GM21528 (cell line): ENCODE measurements at regions not wholly inside any gene's neighbourhood (a gene's known extent, or its start where the extent isn't known, plus 50 kb on each side); places are given as distances from the start of the nearest gene placed in this dataset.
"Not testable (repeated sequence)": the region's sequence is repeated elsewhere in the genome, so short reads cannot be mapped to it uniquely, and the experiment has no call there.

Source experiments
- ATAC-seq: cut with Tn5 transposase; IDR thresholded peaks from one replicate; pipeline ENCODE4 v1.9.1; 2021; ENCODE audit warnings: mild to moderate bottlenecking, moderate library complexity; ENCODE audit not compliant: unreplicated experiment, low FRiP score

- ATAC-seq, result no peak
Observed at GRCh38 chr6:50899306-50899870, 80.7 kb downstream of the TFAP2B start.

GRCh38 chr6:50902260-50902659 lies 83.6 kb downstream of the TFAP2B start:
- no peak for ATAC-seq

GRCh38 chr6:50905297-50905696 lies 86.6 kb downstream of the TFAP2B start:
- ATAC-seq, result no peak

DNA sequence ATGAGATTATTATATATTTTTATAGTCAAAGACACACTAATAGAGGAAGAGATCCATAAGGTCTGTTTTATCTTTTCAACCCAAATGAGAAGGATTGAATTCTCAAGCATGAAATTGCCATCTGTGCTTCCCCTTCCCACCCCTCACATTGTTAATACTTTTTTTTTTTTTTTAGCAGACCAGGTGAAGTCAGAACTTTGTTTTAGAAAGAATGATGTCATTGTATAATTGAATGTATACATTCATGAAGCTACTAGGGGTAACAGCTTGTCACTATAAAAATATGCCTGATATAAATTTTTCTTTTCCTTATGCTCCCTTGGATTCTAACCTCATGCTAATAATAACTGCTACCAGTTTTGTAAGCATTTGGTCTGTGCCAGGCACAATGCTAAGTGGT lies 88.9 kb downstream of the TFAP2B start:
- no peak for ATAC-seq

DNA sequence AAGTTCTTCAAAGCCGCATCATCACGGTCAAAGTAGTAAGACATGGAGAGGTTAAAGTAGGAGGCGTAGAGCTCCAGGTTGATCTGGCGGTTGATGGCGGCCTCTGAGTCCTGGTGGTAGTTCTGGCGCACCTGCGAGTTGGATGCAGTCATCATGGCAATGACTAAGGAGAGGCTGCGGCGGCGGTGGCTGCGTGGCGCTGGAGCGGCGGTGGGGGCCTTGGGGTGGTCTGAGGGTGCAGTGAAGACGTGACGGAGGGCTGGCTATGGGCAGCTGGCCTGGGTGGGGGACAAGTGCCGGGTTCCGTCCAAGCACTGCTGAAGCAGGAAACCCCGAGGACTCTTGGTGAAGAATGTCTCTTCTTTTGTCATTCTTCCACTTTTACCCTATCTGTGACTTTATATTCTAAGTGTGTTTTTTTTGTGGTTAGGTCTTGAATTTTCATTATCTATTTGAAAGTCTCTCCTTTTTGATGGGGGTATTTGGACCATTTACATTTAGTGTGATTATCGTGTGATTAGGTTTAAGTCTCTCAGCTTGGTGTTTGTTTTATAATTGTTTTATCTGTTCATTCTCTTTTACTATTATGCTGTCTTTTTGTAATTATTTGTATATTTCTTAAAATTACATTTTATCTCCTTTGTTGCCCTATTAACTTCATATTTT lies 94.6 kb downstream of the TFAP2B start:
- no peak for ATAC-seq

- ATAC-seq, result not testable (repeated sequence)
Observed at GRCh38 chr6:50921378-50921777, 102.7 kb downstream of the TFAP2B start.

GRCh38 chr6:50921968-50922367 lies 103.3 kb downstream of the TFAP2B start:
- no peak for ATAC-seq

- no peak for ATAC-seq
Observed at GRCh38 chr6:50922579-50923525, 104.2 kb downstream of the TFAP2B start.

- ATAC-seq, result no peak
Observed at GRCh38 chr6:50924758-50925157, 106.1 kb downstream of the TFAP2B start.

DNA sequence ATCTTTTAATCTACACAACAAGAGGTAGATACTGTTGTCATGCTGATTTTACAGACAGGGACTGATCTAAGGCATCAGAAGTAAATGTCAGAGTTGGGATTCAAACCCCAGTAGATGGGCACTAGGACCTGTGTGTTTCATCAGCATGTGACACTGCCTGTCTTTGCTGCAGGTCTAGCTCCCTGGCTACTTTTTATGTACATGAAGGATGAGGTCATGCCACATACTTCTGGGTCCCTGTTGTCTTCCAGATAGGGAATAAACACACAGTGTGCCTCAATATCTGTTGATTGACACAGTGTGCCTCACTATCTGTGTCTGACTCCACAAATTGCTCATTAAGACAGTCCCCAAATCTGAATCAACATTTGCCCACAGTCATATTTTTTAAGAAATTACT lies 106.9 kb downstream of the TFAP2B start:
- ATAC-seq, result no peak

DNA sequence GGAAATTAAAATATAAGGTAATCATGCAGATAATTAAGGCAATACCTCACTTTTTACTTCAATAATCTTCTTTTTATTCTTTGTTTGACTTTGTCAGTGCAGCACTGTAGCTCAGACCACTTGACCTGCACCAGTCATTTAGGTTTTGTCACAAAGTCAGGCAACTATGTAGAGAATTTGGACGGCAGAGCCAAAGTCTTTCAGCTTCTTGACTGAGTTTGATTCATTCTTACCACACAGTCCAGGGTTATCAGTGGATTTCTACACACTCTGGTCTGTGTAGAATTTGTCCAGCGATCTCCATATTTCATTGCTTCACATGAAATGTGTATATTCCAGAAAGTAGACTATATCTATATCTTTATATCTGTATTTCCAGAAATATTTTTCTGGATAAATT lies 107.3 kb downstream of the TFAP2B start:
- no peak for ATAC-seq

DNA sequence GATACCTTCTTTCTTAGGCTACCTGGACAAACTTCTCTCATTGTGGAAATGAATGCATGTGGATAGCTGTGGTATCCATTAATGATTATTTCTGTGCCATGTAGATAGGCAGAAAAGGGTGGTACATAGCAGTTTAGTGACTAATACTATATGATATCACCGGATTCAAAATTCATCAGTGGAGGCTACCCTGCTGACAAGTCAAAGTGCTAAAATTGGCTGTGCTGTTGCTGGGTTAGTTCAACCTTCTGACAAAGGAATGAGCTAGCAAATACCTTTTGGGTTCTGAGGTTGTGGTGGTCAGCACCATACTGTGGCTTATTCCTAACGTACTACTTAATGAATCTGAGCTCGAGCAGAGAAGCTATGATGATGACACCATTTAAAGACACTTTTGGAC lies 109.1 kb downstream of the TFAP2B start:
- no peak for ATAC-seq

DNA sequence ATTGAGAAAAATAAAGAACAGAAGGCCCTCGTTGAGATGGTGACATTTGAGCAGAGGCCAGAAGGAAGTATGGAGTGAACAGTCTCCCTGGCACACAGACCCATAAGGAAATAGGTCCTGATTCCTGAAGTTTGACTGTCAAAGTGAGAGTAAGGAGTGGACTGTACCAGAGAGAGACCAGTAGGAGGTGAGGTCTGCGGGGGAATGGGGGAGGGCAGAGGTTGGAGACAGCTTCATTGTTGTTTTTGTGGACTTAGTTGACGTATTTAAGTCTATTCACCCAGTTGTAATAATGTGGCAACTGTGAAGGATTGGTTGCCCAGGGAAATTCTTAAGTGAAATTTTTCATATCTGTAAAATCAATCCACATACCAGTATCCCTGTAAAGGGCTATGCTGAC lies 110.7 kb downstream of the TFAP2B start:
- no peak for ATAC-seq

GRCh38 chr6:50935442-50935841 lies 116.8 kb downstream of the TFAP2B start:
- ATAC-seq, result no peak

DNA sequence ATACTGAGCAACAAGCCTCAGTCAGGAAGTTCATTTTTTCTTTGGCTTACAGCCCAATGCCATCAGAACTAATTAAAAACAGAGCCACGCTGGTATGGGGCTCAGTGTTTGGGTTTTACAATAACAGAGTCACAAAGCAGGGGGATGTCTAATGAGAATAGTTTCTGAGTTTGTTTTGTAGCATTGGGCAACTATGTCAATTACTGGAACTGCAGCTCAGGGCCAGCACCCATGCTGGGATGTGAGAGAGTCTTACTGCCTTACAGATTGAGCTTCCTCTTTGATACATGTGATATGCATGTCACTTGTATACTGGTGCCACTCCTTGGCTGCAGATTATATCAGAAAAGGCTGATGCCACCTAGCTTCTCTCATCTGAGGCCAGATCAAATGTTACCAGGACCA lies 117.6 kb downstream of the TFAP2B start:
- no peak for ATAC-seq

- no peak for ATAC-seq
Observed at GRCh38 chr6:50939931-50940330, 121.3 kb downstream of the TFAP2B start.

GRCh38 chr6:50945789-50946188 lies 127.1 kb downstream of the TFAP2B start:
- no peak for ATAC-seq

GRCh38 chr6:50952092-50952907 lies 133.6 kb downstream of the TFAP2B start:
- no peak for ATAC-seq

DNA sequence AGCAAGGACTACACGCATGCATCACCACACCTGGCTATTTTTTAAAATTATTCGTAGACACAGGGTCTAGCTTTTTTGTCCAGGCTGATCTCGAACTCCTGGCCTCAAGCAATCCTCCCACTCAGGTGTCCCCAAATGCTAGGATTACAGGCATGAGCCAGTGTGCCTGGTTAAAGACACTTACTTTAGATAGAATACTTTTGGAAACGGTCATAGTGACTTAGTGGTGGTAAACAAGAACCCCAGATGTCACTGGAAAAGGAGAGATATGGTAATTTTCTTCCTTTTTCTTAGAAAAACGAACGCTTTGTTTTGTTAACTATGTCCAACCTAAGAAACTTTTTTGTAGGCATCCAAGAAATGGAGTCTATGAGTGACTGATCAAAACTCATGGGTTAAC lies 137.3 kb downstream of the TFAP2B start:
- ATAC-seq, result no peak

GRCh38 chr6:50958148-50958697 lies 139.6 kb downstream of the TFAP2B start:
- no peak for ATAC-seq
